H9 (cell line): ENCODE measurements at regions not wholly inside any gene's neighbourhood (a gene's known extent, or its start where the extent isn't known, plus 50 kb on each side); places are given as distances from the start of the nearest gene placed in this dataset.

Experiments used
- DNase-seq: peaks from one replicate; pipeline ENCODE4 v3.0.0-alpha.2; 2017
- H2AFZ ChIP-seq: one replicate; pipeline ENCODE4 v1.6.1; 2013; ENCODE audit warnings: mild to moderate bottlenecking, low read length, control low read depth, moderate library complexity
- H2AK5ac ChIP-seq: 2 replicates; pipeline ENCODE4 v1.6.1; 2013; ENCODE audit warnings: low read length, control low read depth, mixed read lengths; ENCODE audit not compliant: insufficient read length
- H2BK120ac ChIP-seq: one replicate; pipeline ENCODE4 v1.6.1; 2013; ENCODE audit warnings: low read depth, mild to moderate bottlenecking, low read length, control low read depth, inconsistent platforms; ENCODE audit not compliant: poor library complexity, severe bottlenecking
- H2BK12ac ChIP-seq: 2 replicates; pipeline ENCODE4 v1.6.1; 2013; ENCODE audit warnings: low read length, control low read depth, mixed read lengths, low read depth; ENCODE audit not compliant: insufficient read length
- H2BK15ac ChIP-seq: 2 replicates; pipeline ENCODE4 v1.6.1; 2013; ENCODE audit warnings: low read depth, low read length, control low read depth
- H2BK20ac ChIP-seq: one replicate; pipeline ENCODE4 v1.6.1; 2013; ENCODE audit warnings: low read depth, mild to moderate bottlenecking, low read length, control low read depth, inconsistent platforms; ENCODE audit not compliant: poor library complexity, severe bottlenecking
- H2BK5ac ChIP-seq: 2 replicates; pipeline ENCODE4 v1.6.1; 2013; ENCODE audit warnings: low read length, control low read depth, mixed read lengths; ENCODE audit not compliant: insufficient read length
- H3K14ac ChIP-seq: 2 replicates; pipeline ENCODE4 v1.6.1; 2013; ENCODE audit warnings: low read length, control low read depth; ENCODE audit not compliant: insufficient read depth
- H3K18ac ChIP-seq: 2 replicates; pipeline ENCODE4 v1.6.1; 2013; ENCODE audit warnings: low read depth, mild to moderate bottlenecking, mixed read lengths, low read length, control low read depth; ENCODE audit not compliant: insufficient read length
- H3K23ac ChIP-seq: 2 replicates; pipeline ENCODE4 v1.6.1; 2013; ENCODE audit warnings: low read length, control low read depth, mixed read lengths, low read depth; ENCODE audit not compliant: insufficient read length
- H3K23me2 ChIP-seq: 2 replicates; pipeline ENCODE4 v1.6.1; 2013; ENCODE audit warnings: low read depth, mild to moderate bottlenecking, mixed read lengths, low read length, control low read depth; ENCODE audit not compliant: insufficient read length, poor library complexity, severe bottlenecking
- H3K27ac ChIP-seq: 2 replicates; pipeline ENCODE4 v1.5.1; 2013; ENCODE audit warnings: low read length, control low read depth, mixed read lengths, low read depth; ENCODE audit not compliant: insufficient read length
- H3K27me3 ChIP-seq: 2 replicates; pipeline ENCODE4 v1.6.1; 2013; ENCODE audit warnings: low read length, control low read depth, inconsistent platforms; ENCODE audit not compliant: insufficient read depth
- H3K4ac ChIP-seq: 2 replicates; pipeline ENCODE4 v1.6.1; 2013; ENCODE audit warnings: low read depth, mild to moderate bottlenecking, control low read depth, inconsistent platforms, low read length, moderate library complexity
- H3K4me1 ChIP-seq: 2 replicates; pipeline ENCODE4 v1.6.1; 2013; ENCODE audit warnings: low read length, control low read depth, inconsistent platforms; ENCODE audit not compliant: insufficient read depth
- H3K4me2 ChIP-seq: 2 replicates; pipeline ENCODE4 v1.6.1; 2013; ENCODE audit warnings: low read length, control low read depth, mixed read lengths; ENCODE audit not compliant: insufficient read length, insufficient read depth
- H3K56ac ChIP-seq: 2 replicates; pipeline ENCODE4 v1.6.1; 2013; ENCODE audit warnings: low read depth, mild to moderate bottlenecking, mixed read lengths, low read length, control low read depth; ENCODE audit not compliant: insufficient read length
- H3K79me1 ChIP-seq: 2 replicates; pipeline ENCODE4 v1.6.1; 2013; ENCODE audit warnings: low read depth, mild to moderate bottlenecking, moderate library complexity, low read length, control low read depth, inconsistent platforms; ENCODE audit not compliant: insufficient read depth, poor library complexity, severe bottlenecking
- H3K79me2 ChIP-seq: 2 replicates; pipeline ENCODE4 v1.6.1; 2013; ENCODE audit warnings: low read length, control low read depth, inconsistent platforms; ENCODE audit not compliant: insufficient read depth
- H3K9ac ChIP-seq: 2 replicates; pipeline ENCODE4 v1.6.1; 2013; ENCODE audit warnings: low read length, control low read depth, mixed read lengths; ENCODE audit not compliant: insufficient read length; ENCODE audit errors: extremely low read depth
- H3K9me3 ChIP-seq: one replicate; pipeline ENCODE4 v1.6.1; 2013; ENCODE audit warnings: low read depth, low read length, inconsistent platforms; ENCODE audit not compliant: control insufficient read depth
- H3T11ph ChIP-seq: one replicate; pipeline ENCODE4 v1.6.1; 2013; ENCODE audit warnings: mild to moderate bottlenecking, low read length, control low read depth, inconsistent platforms
- H4K20me1 ChIP-seq: one replicate; pipeline ENCODE4 v1.6.1; 2013; ENCODE audit not compliant: control insufficient read depth, insufficient read length, insufficient read depth
- H4K5ac ChIP-seq: 2 replicates; pipeline ENCODE4 v1.6.1; 2013; ENCODE audit warnings: low read depth, mild to moderate bottlenecking, mixed read lengths, low read length, control low read depth; ENCODE audit not compliant: insufficient read length
- H4K8ac ChIP-seq: replicated peaks from 2 replicates; pipeline ENCODE4 v1.6.1; 2013; ENCODE audit warnings: low read length, control low read depth, mixed read lengths, low read depth; ENCODE audit not compliant: insufficient read length
- H4K91ac ChIP-seq: 2 replicates; pipeline ENCODE4 v1.6.1; 2013; ENCODE audit warnings: low read depth, mild to moderate bottlenecking, moderate library complexity, mixed read lengths, low read length, control low read depth; ENCODE audit not compliant: insufficient read length
- H3K27ac Mint-ChIP-seq, 3 experiments: 2 replicates in 2 of 3; 3 replicates in 1 of 3; pipeline ENCODE4 v1.8.0; 2020 to 2021; ENCODE audit warnings: mixed read lengths in 3 of 3, mild to moderate bottlenecking in 1 of 3, moderate library complexity in 1 of 3
- H3K27me3 Mint-ChIP-seq: 2 replicates; pipeline ENCODE4 v1.8.0; 2021; ENCODE audit warnings: low read depth, mild to moderate bottlenecking, moderate library complexity, mixed read lengths
- H3K36me3 Mint-ChIP-seq, 3 experiments: 2 replicates in 2 of 3; 3 replicates in 1 of 3; pipeline ENCODE4 v1.8.0; 2020 to 2021; ENCODE audit warnings: low read depth in 3 of 3, mixed read lengths in 3 of 3; ENCODE audit not compliant: insufficient read depth in 1 of 3
- H3K4me1 Mint-ChIP-seq, 2 experiments: 2 replicates each; pipeline ENCODE4 v1.8.0; 2020; ENCODE audit warnings: mixed read lengths in 2 of 2
- H3K4me3 Mint-ChIP-seq, 2 experiments: 2 replicates in 1 of 2; 3 replicates in 1 of 2; pipeline ENCODE4 v1.8.0; 2020 to 2021; ENCODE audit warnings: mild to moderate bottlenecking in 2 of 2, mixed read lengths in 2 of 2, moderate library complexity in 1 of 2
- H3K9me3 Mint-ChIP-seq, 2 experiments: 2 replicates in 1 of 2; 3 replicates in 1 of 2; pipeline ENCODE4 v1.8.0; 2020; ENCODE audit warnings: mild to moderate bottlenecking in 2 of 2, mixed read lengths in 2 of 2, moderate library complexity in 1 of 2
- CTCF ChIP-seq: fragments of 200-600 bp; sonication (generic); conservative IDR thresholded peaks from 3 replicates; pipeline ENCODE4 v1.8.0; 2021; ENCODE audit warnings: antibody characterized with exemption, mild to moderate bottlenecking
- WGBS: extraction: QIAGEN DNeasy Blood & Tissue Kit; methylation state at CpG from one replicate; pipeline ENCODE4 v1.1.7; 2013; ENCODE audit warnings: missing lambda C conversion rate, low lambda C conversion rate, mixed read lengths; ENCODE audit not compliant: insufficient read length; ENCODE audit errors: extremely low coverage; 5-methylcytosine and 5-hydroxymethylcytosine counted together

GRCh38 chr2:237205561-237205971 is 119.9 kb downstream of the COPS8 start:
- no peak for TF ChIP-seq CTCF
- Histone ChIP-seq H2BK15ac (no peak overlapping the region), H4K20me1 (peaks cover 2% of the 10 kb centered on the region), H3K14ac (no peak overlapping the region), H2BK20ac (no peak overlapping the region), H3K9me3 (no peaks in the 10 kb centered on the region), H3K27ac (no peak overlapping the region), H4K91ac (no peak overlapping the region), H4K8ac (no peak overlapping the region), H4K5ac (no peak overlapping the region), H2AK5ac (no peak overlapping the region), H3K56ac (no peak overlapping the region), H2BK12ac (no peak overlapping the region), H3T11ph (no peak overlapping the region), H3K27me3 (no peaks in the 10 kb centered on the region), H3K23ac (no peak overlapping the region), H3K18ac (no peak overlapping the region), H3K4me1 (peaks cover 12% of the 10 kb centered on the region; the same call in 1 of the 2 replicates), H2AFZ (no peak overlapping the region), H2BK5ac (no peak overlapping the region), H3K4me2 (no peak overlapping the region), H3K23me2 (no peaks in the 10 kb centered on the region), H2BK120ac (no peak overlapping the region), H3K4ac (no peak overlapping the region), H3K79me2 (no peaks in the 10 kb centered on the region), H3K79me1 (no peaks in the 10 kb centered on the region), H3K9ac (no peak overlapping the region)
- H3K27ac Mint-ChIP-seq, result no peak overlapping the region
- H3K36me3 Mint-ChIP-seq, result peaks cover 1 to 4% (median 4%) of the 10 kb centered on the region in 3 experiments; a peak in 5 of 7 replicates
- DNase-seq, result no peak
- peaks cover 6% of the 10 kb centered on the region for H3K27me3 Mint-ChIP-seq
- H3K4me3 Mint-ChIP-seq, result no peak overlapping the region
- H3K9me3 Mint-ChIP-seq, result peaks cover 4% of the 10 kb centered on the region in 2 experiments; a peak in 4 of 5 replicates
- no CpG with 5 or more reads among the region's 8 CpGs for WGBS
- H3K4me1 Mint-ChIP-seq, result peaks cover 46 to 60% of the 10 kb centered on the region in 2 experiments
